Immature natural killer cell (primary cell): ENCODE measurements at regions not wholly inside any gene's neighbourhood (a gene's known extent, or its start where the extent isn't known, plus 50 kb on each side); places are given as distances from the start of the nearest gene placed in this dataset.
"Not testable (repeated sequence)": the region's sequence is repeated elsewhere in the genome, so short reads cannot be mapped to it uniquely, and the experiment has no call there.

Source experiments
- DNase-seq, 3 donors: peaks; one replicate each; pipeline ENCODE4 v3.0.0; 2022; ENCODE audit warnings: mixed read lengths in 1 of 3
- H3K27ac Mint-ChIP-seq, 6 donors: one replicate each; pipeline ENCODE4 v1.8.0; 2020; ENCODE audit warnings: mixed read lengths in 6 of 6, mild to moderate bottlenecking in 5 of 6, inconsistent platforms in 4 of 6, moderate library complexity in 3 of 6
- H3K27me3 Mint-ChIP-seq, 3 donors: one replicate each; pipeline ENCODE4 v1.8.0; 2020 to 2021; ENCODE audit warnings: low read depth in 3 of 3, mild to moderate bottlenecking in 3 of 3, mixed read lengths in 3 of 3, moderate library complexity in 3 of 3, inconsistent platforms in 1 of 3
- H3K36me3 Mint-ChIP-seq, 3 donors: one replicate each; pipeline ENCODE4 v1.8.0; 2020; ENCODE audit warnings: mixed read lengths in 3 of 3, inconsistent platforms in 2 of 3, mild to moderate bottlenecking in 2 of 3
- H3K4me1 Mint-ChIP-seq, 2 donors: one replicate each; pipeline ENCODE4 v1.8.0; 2020; ENCODE audit warnings: inconsistent platforms in 2 of 2, mild to moderate bottlenecking in 2 of 2, mixed read lengths in 2 of 2, moderate library complexity in 1 of 2
- H3K4me3 Mint-ChIP-seq, 5 donors: one replicate each; pipeline ENCODE4 v1.8.0; 2020; ENCODE audit warnings: mild to moderate bottlenecking in 5 of 5, mixed read lengths in 5 of 5, inconsistent platforms in 3 of 5, moderate library complexity in 3 of 5
- H3K9me3 Mint-ChIP-seq, 6 donors: one replicate each; pipeline ENCODE4 v1.8.0; 2020; ENCODE audit warnings: mild to moderate bottlenecking in 6 of 6, mixed read lengths in 6 of 6, inconsistent platforms in 4 of 6, moderate library complexity in 3 of 6

DNA sequence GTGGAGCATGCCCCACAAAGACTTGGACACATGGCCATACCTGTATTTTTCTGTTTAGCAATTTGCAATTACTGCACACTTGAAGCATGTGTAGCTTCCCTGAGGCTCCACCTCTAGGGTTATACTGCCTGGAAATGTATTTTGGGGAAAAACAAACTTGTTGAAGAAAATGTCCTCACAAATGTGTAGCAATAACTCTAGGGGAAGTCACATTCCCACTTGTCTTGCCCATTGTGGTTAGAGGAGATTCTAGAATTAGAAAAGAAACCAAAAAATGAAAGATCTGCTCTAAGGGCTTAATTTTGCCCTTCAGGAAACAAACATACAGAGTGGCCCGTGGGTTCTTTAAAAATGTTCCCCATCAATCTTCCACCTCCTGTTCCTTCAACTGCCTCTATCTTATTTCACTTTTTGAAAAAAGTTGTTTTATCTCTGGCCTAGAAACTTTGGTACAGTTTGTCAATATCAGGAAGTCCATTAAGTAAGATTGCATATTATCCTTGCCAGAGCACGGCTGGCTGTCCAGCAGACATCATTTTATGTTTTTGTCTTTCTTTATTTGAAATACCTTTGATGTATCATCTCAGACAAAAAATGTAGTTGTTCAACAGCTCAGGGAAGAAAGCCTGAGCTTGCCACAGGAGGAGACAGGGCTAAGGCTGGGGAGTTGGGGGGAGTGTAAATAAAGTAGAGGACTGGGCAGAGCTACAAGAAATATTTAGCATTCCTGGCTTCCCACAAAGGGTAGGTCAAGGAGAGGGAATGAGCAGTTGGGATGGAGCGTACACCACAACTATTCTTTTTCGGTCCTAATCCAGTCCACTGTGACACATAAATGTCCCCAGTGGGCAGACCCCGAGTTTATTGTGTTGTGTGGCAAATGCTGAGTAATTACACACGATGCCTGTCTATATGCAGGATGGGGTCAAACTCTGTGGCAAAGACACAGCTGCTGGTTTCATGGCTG is 96.8 kb upstream of the CDC42EP3 start:
- Mint-ChIP-seq H3K9me3 (peaks cover 0 to 2% (median 0%) of the 10 kb centered on the region in 6 donors), H3K4me3 (no peak overlapping the region), H3K27me3 (peaks cover 0 to 3% (median 2%) of the 10 kb centered on the region in 3 donors), H3K27ac (peak overlapping the region in 1 of 6 donors; percentile 46), H3K36me3 (peaks cover 0 to 5% (median 0%) of the 10 kb centered on the region in 3 donors), H3K4me1 (peaks cover 13 to 28% of the 10 kb centered on the region in 2 donors)
- no peak for DNase-seq

DNA sequence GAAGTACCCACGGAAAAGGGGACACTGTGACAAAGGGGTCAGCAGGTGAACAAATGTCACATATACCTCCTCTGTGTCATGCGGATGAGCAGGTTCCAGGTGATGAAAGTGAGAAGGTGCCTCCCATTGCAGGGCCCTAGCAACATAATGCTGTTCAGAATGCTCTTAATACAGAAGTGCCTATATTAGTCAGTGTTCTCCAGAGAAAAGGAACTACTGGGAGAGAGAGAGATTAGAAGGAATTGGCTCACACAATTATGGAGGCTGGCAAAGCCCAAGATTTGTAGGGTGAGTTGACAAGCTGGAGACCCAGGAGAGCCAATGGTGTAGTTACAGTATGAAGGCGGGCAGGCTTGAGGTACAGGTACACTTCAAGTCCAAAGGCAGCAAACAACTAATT is 98.1 kb upstream of the CDC42EP3 start:
- Mint-ChIP-seq H3K4me1 (peaks cover 13 to 29% of the 10 kb centered on the region in 2 donors), H3K27ac (no peak overlapping the region), H3K27me3 (peaks cover 0 to 3% (median 2%) of the 10 kb centered on the region in 3 donors), H3K9me3 (peaks cover 0 to 2% (median 0%) of the 10 kb centered on the region in 6 donors), H3K4me3 (no peak overlapping the region), H3K36me3 (no peaks in the 10 kb centered on the region)
- DNase-seq, result no peak

DNA sequence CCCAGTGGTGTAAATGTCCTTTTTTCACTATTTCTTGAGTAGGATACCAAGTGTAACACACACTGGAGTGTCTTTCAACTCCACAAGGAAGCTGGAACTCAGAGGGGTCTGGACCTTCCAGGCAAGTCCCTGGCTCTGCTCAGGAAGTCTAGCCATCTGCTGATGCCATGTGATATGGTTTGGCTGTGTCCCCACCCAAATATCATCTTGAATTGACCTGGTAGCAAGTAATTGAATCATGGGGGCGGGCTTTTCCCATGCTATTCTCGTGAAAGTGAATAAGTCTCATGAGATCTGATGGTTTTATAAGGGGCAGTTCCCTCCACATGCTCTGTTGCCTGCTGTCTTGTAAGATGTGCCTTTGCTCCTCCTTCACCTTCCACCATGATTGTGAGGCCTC is 99.4 kb upstream of the CDC42EP3 start:
- Mint-ChIP-seq H3K27me3 (peaks cover 2 to 3% (median 2%) of the 10 kb centered on the region in 3 donors), H3K4me3 (no peak overlapping the region), H3K27ac (no peak overlapping the region), H3K4me1 (peaks cover 13 to 29% of the 10 kb centered on the region in 2 donors), H3K36me3 (no peaks in the 10 kb centered on the region), H3K9me3 (peaks cover 0 to 2% (median 0%) of the 10 kb centered on the region in 6 donors)
- DNase-seq, result no peak

DNA sequence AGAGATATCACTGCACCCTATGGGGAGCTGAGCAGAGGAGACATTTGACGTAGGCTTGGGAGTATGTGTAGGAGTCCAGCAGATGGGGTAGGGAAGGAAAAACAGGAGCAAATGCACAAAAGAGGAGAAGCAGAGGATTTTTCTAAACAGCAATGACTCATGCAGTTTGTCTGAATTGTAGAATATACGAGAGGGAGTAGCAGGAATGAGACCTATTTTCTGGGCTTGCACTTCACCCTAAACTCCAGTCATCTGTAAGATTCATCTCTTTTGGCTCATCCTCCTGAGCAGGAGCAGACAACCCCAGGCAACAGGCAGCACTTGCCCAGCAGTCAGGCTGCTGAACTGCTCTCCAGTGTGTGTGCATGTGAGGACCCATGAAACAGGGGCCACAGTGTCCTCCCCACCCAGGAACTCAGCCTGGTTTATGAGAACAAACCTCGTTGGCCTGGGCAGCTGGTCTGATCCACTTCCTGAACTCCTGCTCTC is 100.2 kb upstream of the CDC42EP3 start:
- peak overlapping the region in 1 of 6 donors; percentile 48 for H3K27ac Mint-ChIP-seq
- peaks cover 13 to 29% of the 10 kb centered on the region in 2 donors for H3K4me1 Mint-ChIP-seq
- H3K36me3 Mint-ChIP-seq, result no peaks in the 10 kb centered on the region
- H3K27me3 Mint-ChIP-seq, result peaks cover 2 to 3% (median 3%) of the 10 kb centered on the region in 3 donors
- no peak overlapping the region for H3K4me3 Mint-ChIP-seq
- no peak for DNase-seq
- H3K9me3 Mint-ChIP-seq, result peaks cover 0 to 2% (median 0%) of the 10 kb centered on the region in 6 donors

DNA sequence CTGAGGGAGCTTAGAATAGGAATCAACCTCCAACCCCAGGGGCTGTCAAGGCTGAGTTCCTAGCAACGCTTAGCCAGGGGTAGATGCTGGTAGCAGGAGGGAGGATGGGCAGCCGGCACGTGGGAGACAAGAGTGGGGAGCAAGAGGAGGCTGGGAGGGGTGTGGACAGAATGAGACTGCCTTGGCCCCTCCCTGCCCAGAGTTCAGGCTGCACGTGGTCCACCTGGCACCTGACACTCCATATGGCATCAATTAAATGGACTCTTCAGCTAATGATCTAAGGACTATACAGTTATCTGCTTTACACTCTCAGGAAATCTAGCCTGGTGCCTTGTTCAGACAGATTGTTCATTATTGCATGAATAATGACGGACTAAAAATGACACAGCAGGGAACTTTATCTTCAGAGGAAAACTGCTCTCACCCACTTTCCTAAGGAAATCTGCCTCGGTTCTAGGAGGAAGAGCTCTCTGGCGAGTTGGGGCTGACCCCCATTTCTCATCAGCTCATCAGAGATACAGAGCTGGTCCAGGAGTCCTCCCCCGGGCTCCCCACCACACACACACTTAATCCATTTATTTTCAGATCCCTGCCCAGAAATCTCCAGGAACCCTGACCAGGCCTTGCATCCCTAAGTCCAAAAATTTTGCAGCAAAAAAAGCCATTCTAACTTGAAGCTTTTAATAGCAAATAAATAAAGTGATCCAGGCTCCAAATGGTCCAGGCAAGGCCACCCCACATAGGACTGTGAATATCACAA is 102.1 kb upstream of the CDC42EP3 start:
- H3K4me1 Mint-ChIP-seq, result peaks cover 10 to 22% of the 10 kb centered on the region in 2 donors
- H3K27me3 Mint-ChIP-seq, result peaks cover 2 to 3% (median 3%) of the 10 kb centered on the region in 3 donors
- H3K27ac Mint-ChIP-seq, result no peak overlapping the region
- peaks cover 0 to 2% (median 0%) of the 10 kb centered on the region in 6 donors for H3K9me3 Mint-ChIP-seq
- H3K36me3 Mint-ChIP-seq, result no peaks in the 10 kb centered on the region
- no peak overlapping the region for H3K4me3 Mint-ChIP-seq
- no peak for DNase-seq

DNA sequence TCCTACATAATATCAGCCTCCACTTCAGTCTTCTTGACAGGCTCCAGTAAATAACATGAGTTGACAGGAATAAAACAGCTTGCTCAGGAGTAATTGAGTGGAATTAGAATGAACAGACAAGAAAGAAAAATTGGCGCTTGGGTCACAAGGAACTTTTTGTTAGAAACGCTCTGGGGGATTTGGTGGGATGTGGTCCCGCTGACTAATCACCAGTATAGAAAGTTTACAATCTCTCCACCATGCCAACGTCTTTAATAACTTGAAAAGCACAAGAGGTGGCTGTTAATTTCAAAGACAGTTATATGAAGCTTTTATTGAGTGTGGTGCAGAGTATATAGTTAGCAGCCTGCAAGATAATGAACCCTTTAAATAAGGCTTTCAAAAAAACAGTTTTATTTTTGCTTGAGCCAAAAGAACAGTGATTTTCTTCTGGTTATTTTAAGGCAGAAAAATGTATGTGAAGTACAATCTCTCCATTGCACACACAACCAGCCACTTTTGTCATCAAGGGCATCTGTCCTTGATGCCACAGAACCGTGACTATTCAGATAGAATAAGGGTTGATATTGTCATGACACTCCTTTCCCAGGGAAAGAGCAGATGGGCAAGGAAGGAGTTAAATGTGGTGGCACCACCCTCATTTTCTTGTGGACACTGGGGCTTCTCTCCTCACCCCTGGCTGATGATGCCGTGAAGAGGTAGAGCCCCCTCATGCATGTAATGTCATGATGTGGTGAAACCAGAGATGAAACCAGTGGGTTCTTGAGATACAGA is 102.9 kb upstream of the CDC42EP3 start:
- not testable (repeated sequence) for H3K9me3 Mint-ChIP-seq, DNase-seq, H3K27me3 Mint-ChIP-seq, H3K36me3 Mint-ChIP-seq, H3K4me3 Mint-ChIP-seq
- Mint-ChIP-seq H3K27ac (peak overlapping the region in 1 of 6 donors; percentile 15), H3K4me1 (peaks cover 10 to 22% of the 10 kb centered on the region in 2 donors)

DNA sequence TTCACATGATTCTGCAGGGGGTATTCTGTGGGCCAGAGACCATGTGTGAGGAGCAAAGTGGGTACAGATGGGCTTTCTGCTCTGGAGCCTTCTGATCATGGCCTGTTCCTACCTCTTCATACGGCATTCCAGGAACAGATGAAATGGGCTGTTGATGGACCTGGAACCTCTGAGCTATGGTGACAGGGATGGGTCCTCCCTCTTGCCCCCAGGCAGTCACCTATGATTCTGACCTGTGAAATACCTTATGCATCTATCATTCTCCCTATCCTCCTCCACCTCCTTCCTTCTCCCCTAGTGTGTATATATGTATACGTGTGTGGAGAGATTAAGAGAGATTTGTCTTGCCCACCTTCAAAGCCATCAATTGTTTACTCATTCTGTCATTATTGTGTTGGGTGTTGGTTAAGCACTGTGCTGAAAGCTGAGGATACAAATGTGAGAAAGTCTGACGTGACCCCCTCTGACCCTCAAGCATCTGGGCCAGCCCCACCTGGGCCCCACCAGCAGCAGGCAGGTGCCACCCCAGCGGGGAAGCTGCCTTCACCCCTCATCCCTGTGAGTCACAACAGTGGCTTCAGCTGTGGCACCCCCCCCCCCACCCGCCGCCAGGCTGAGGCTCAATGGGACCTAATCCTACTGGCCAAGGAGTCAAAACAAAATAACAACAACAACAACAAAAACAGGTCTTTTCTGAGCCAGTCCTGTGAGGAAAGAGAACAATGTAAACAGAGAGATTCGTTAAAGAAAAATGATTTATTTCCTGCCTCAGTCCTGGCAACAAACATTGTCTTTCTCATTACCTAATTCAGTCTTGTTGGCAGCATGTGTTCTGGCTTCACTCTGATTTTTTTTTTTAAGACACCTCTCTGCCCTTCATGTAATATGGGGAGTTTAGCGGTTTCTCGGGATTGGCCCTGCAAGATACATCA is 103.8 kb upstream of the CDC42EP3 start:
- Mint-ChIP-seq H3K4me1 (peaks cover 10 to 22% of the 10 kb centered on the region in 2 donors), H3K27ac (peak overlapping the region in 1 of 6 donors; percentile 15), H3K36me3 (no peaks in the 10 kb centered on the region), H3K27me3 (peaks cover under 1 to 3% (median 3%) of the 10 kb centered on the region in 3 donors), H3K4me3 (no peak overlapping the region), H3K9me3 (peaks cover 0 to 2% (median 0%) of the 10 kb centered on the region in 6 donors)
- no peak for DNase-seq

DNA sequence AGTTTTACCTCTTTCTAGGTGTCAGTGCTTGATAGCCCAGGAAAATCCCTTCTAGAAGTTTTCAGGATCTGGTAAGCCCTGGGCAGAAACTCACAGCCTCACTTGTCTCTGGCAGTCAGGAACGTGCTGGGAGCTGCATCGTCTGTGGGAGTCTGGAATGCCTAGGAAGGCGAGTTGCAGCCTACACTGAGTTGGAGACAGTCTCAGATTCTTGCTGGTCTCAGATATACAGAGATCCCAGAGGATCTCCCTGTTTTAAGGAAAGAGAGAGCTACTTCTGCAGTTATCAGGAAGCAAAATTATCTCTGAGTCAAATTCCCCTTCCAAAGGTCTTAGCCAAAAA is 104.4 kb upstream of the CDC42EP3 start:
- Mint-ChIP-seq H3K27me3 (peaks cover 0 to 3% (median 3%) of the 10 kb centered on the region in 3 donors), H3K27ac (no peak overlapping the region), H3K4me3 (no peak overlapping the region), H3K9me3 (peaks cover 0 to 2% (median 0%) of the 10 kb centered on the region in 6 donors), H3K4me1 (peaks cover 10 to 22% of the 10 kb centered on the region in 2 donors), H3K36me3 (no peaks in the 10 kb centered on the region)
- DNase-seq, result no peak

DNA sequence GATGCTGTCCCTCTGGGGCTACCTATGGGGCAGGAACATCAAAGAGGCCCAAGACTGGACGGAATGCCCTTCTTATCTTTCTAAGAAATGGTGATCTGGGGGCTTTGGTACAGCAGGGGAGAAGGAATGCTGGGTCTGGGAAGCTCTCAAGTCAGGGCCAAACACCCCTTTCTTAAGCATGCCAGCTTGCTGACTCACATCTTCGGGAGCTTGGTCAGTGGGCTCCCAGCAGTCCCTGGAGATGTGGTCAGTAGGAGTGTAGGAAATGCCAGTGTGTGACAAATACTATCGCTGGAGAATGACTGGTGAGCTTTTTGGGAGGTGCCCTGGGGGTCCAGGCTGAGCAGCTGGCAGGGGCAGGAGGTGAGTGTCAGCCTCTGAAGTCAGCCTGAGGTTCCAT is 105.0 kb upstream of the CDC42EP3 start:
- H3K9me3 Mint-ChIP-seq, result no peaks in the 10 kb centered on the region

DNA sequence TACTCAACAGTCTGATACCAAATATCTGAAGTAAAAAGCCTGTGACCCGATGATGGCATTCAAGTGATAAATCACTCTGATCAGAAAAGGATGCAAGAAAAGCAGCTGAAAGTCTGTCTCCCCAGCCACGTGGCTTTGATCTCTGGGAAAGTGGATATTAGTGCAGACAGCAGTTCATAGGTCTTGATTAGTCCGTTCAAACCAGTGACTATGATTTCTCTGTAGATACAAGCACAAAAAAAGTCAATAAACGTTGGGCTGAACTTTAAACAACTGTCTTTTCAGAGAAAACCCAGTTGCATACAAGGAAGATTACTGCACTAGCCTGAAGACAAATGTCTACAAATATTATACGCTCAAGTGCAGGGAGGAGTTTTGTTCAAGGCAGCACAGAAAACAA is 107.7 kb upstream of the CDC42EP3 start:
- Mint-ChIP-seq H3K27me3 (peaks cover 0 to 3% (median 0%) of the 10 kb centered on the region in 3 donors), H3K4me3 (no peak overlapping the region), H3K27ac (no peak overlapping the region), H3K9me3 (no peaks in the 10 kb centered on the region), H3K36me3 (no peaks in the 10 kb centered on the region), H3K4me1 (no peaks in the 10 kb centered on the region)
- no peak for DNase-seq

More for the DNA sequence above, 105.0 kb upstream of the CDC42EP3 start:
- H3K4me1 Mint-ChIP-seq, result peaks cover 10 to 18% of the 10 kb centered on the region in 2 donors
- no peak overlapping the region for H3K4me3 Mint-ChIP-seq
- H3K27me3 Mint-ChIP-seq, result peaks cover 0 to 3% (median 2%) of the 10 kb centered on the region in 3 donors
- no peak for DNase-seq
- no peak overlapping the region for H3K27ac Mint-ChIP-seq
- no peaks in the 10 kb centered on the region for H3K36me3 Mint-ChIP-seq

DNA sequence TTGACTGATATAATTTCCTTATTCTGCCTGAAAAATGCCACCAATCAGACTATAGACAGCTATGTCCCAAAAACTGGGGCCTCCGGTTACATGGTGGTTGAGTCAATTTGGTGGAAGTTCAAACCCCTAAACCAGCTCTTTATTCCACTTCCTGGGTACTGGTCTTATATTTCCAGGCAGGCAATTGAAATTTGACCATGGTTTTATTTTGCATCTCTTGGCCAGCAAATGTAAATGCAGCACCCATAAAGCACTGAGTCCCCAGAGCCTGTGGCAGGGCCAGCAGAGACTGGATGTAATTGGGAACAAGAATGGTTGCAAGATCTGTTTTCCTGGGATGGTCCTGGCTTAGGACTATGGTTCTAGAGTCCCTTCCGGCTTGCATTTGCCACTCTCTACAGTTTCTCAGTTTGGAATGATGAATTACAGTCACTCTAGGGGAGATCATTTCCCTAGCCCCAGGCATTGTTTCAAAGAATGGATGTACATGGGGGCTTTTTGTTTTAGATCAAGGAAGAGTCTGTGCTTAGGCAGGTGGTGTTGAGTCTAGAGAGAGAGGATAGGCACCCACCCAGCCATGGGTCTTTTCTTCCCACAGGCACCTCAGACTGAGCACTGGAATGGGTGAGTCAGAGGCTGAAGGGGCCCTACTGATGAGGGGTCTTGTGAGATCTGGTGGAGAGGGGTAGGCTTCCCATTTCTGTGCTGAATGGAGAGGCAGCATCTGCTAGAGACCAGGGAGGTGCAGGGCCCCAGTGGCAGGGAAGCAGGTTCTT is 108.4 kb upstream of the CDC42EP3 start:
- Mint-ChIP-seq H3K27me3 (peaks cover 0 to 3% (median 0%) of the 10 kb centered on the region in 3 donors), H3K9me3 (no peaks in the 10 kb centered on the region), H3K4me1 (no peaks in the 10 kb centered on the region), H3K27ac (no peak overlapping the region), H3K36me3 (no peaks in the 10 kb centered on the region), H3K4me3 (no peak overlapping the region)
- DNase-seq, result no peak

DNA sequence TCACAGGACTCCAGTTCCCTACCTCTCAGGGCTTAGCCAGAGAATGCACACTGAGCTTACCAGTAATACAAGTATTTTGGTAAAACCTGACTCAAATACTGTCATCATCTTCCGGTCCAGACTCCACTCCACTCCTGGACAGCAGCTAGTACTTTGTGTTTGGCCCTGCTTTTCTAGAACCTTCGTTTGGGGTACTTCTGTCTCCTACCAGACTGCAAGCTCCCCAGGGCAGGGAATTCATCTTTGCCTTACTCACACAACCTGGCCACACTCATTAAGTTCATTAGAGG is 108.9 kb upstream of the CDC42EP3 start:
- Mint-ChIP-seq H3K36me3 (no peaks in the 10 kb centered on the region), H3K4me1 (no peaks in the 10 kb centered on the region), H3K4me3 (no peak overlapping the region), H3K9me3 (no peaks in the 10 kb centered on the region), H3K27ac (no peak overlapping the region), H3K27me3 (peaks cover 0 to 3% (median 0%) of the 10 kb centered on the region in 3 donors)
- DNase-seq, result no peak
